IMR-90 (cell line): ENCODE measurements at regions not wholly inside any gene's neighbourhood (a gene's known extent, or its start where the extent isn't known, plus 50 kb on each side); places are given as distances from the start of the nearest gene placed in this dataset.

Experiments used
- ATAC-seq: fragments of 200-7000 bp; cut with Tn5 transposase; 2 replicates; pipeline ENCODE4 v1.9.1; 2020; ENCODE audit warnings: low read depth, mild to moderate bottlenecking, moderate library complexity
- BruUV-seq: library from RNA; stranded (reverse); fragments of 400-500 nt; replicated peaks from 2 replicates; lab custom pipeline; 2021; lab: Mats Ljungman, UMichigan
- CTCF ChIA-PET: fragments of 300-600 bp; formaldehyde crosslinking; extraction: SDS; loops from one replicate; lab custom pipeline; 2021; ENCODE audit warnings: antibody characterized with exemption; lab: Yijun Ruan, JAX
- POLR2A ChIA-PET: fragments of 300-600 bp; sonication (Branson Sonifier 250); formaldehyde crosslinking; loops from one replicate; lab custom pipeline; 2022; ENCODE audit warnings: antibody characterized with exemption; ENCODE audit not compliant: unreplicated experiment; lab: Charles Lee
- DNase-seq: peaks from one replicate; pipeline ENCODE4 v3.0.0; 2013
- H2AFZ ChIP-seq: replicated peaks from 2 replicates; pipeline ENCODE3; 2013; ENCODE audit warnings: low read length, mild to moderate bottlenecking; ENCODE audit not compliant: poor library complexity
- H2AK5ac ChIP-seq: 2 replicates; pipeline ENCODE4 v1.6.1; 2013; ENCODE audit warnings: low read depth, low read length, inconsistent platforms
- H2AK9ac ChIP-seq: replicated peaks from 2 replicates; pipeline ENCODE3; 2013; ENCODE audit warnings: mild to moderate bottlenecking, low read depth, low read length, moderate library complexity; ENCODE audit not compliant: poor library complexity
- H2BK120ac ChIP-seq: 2 replicates; pipeline ENCODE4 v1.6.1; 2013; ENCODE audit warnings: low read depth, low read length, inconsistent platforms
- H2BK15ac ChIP-seq: 3 replicates; pipeline ENCODE4 v1.6.1; 2013; ENCODE audit warnings: low read depth, low read length, inconsistent platforms
- H2BK20ac ChIP-seq: 2 replicates; pipeline ENCODE4 v1.6.1; 2013; ENCODE audit warnings: low read depth, mild to moderate bottlenecking, inconsistent platforms, low read length, moderate library complexity
- H2BK5ac ChIP-seq: 2 replicates; pipeline ENCODE4 v1.6.1; 2013; ENCODE audit warnings: mild to moderate bottlenecking, low read depth, low read length, inconsistent platforms; ENCODE audit not compliant: poor library complexity, severe bottlenecking
- H3K14ac ChIP-seq: replicated peaks from 2 replicates; pipeline ENCODE4 v1.6.1; 2013; ENCODE audit warnings: low read depth, low read length, inconsistent platforms
- H3K18ac ChIP-seq: 2 replicates; pipeline ENCODE4 v1.6.1; 2013; ENCODE audit warnings: low read depth, low read length, control low read depth
- H3K23ac ChIP-seq: 2 replicates; pipeline ENCODE4 v1.6.1; 2013; ENCODE audit warnings: low read depth, low read length, inconsistent platforms
- H3K27ac ChIP-seq: 2 replicates; pipeline ENCODE4 v1.5.1; 2013; ENCODE audit warnings: mild to moderate bottlenecking, control low read depth, low read length; ENCODE audit not compliant: insufficient read depth
- H3K27me3 ChIP-seq: 2 replicates; pipeline ENCODE4 v1.6.1; 2013; ENCODE audit warnings: low read length; ENCODE audit not compliant: control insufficient read depth, insufficient read depth
- H3K36me3 ChIP-seq: 2 replicates; pipeline ENCODE4 v1.6.1; 2013; ENCODE audit warnings: low read length, mixed read lengths; ENCODE audit not compliant: control insufficient read depth, insufficient read depth
- H3K4ac ChIP-seq: 2 replicates; pipeline ENCODE4 v1.6.1; 2013; ENCODE audit warnings: low read depth, low read length, inconsistent platforms
- H3K4me1 ChIP-seq: 2 replicates; pipeline ENCODE4 v1.6.1; 2013; ENCODE audit warnings: low read length, mixed read lengths; ENCODE audit not compliant: control insufficient read depth, insufficient read depth
- H3K4me2 ChIP-seq: 2 replicates; pipeline ENCODE4 v1.6.1; 2013; ENCODE audit warnings: low read depth, mild to moderate bottlenecking, control low read depth, low read length, moderate library complexity
- H3K4me3 ChIP-seq: 2 replicates; pipeline ENCODE4 v1.5.1; 2013; ENCODE audit warnings: low read depth, mild to moderate bottlenecking, control low read depth, low read length, moderate library complexity; ENCODE audit not compliant: insufficient read depth
- H3K56ac ChIP-seq: 2 replicates; pipeline ENCODE4 v1.6.1; 2013; ENCODE audit warnings: low read length, inconsistent platforms; ENCODE audit not compliant: insufficient read depth; ENCODE audit errors: extremely low read depth
- H3K79me1 ChIP-seq, 2 experiments: 2 replicates each; pipeline ENCODE4 v1.6.1; 2013; ENCODE audit warnings: low read length in 2 of 2, inconsistent platforms in 1 of 2, low read depth in 1 of 2
- H3K9ac ChIP-seq: 2 replicates; pipeline ENCODE4 v1.6.1; 2013; ENCODE audit warnings: low read depth, low read length, control low read depth
- H3K9me1 ChIP-seq: 2 replicates; pipeline ENCODE4 v1.6.1; 2013; ENCODE audit warnings: low read length, inconsistent platforms; ENCODE audit not compliant: insufficient read depth
- H3K9me3 ChIP-seq: 2 replicates; pipeline ENCODE4 v1.6.1; 2013; ENCODE audit warnings: low read length; ENCODE audit not compliant: control insufficient read depth, insufficient read depth
- H4K20me1 ChIP-seq: 2 replicates; pipeline ENCODE4 v1.6.1; 2013; ENCODE audit warnings: low read length, inconsistent platforms; ENCODE audit not compliant: insufficient read depth
- H4K5ac ChIP-seq: 2 replicates; pipeline ENCODE4 v1.6.1; 2013; ENCODE audit warnings: mild to moderate bottlenecking, low read depth, low read length, control low read depth
- H4K8ac ChIP-seq, 2 experiments: 2 replicates each; pipeline ENCODE4 v1.6.1; 2013; ENCODE audit warnings: low read depth in 2 of 2, low read length in 2 of 2, control low read depth in 1 of 2, inconsistent platforms in 1 of 2
- H4K91ac ChIP-seq: 2 replicates; pipeline ENCODE4 v1.6.1; 2013; ENCODE audit warnings: low read depth, low read length, inconsistent platforms; ENCODE audit not compliant: insufficient read depth
- CHD1 ChIP-seq: IDR thresholded peaks from 2 replicates; pipeline ENCODE4 v1.6.1; 2012; ENCODE audit warnings: low read depth, low read length, improper control_type of control experiment
- WGBS, 2 experiments: methylation state at CpG; one replicate each; pipeline versions ENCODE4 v1.1.5 to v1.1.7; 2013; ENCODE audit warnings: missing lambda C conversion rate in 2 of 2; ENCODE audit not compliant: insufficient read length in 1 of 2; ENCODE audit errors: extremely low coverage in 2 of 2; 5-methylcytosine and 5-hydroxymethylcytosine counted together
- dilution Hi-C: fragments of 300-500 bp; cut with HindIII; formaldehyde crosslinking; loops from one replicate; pipeline ENCODE4 v1.14.3; 2018; ENCODE audit warnings: low sequenced_read_pairs; ENCODE audit not compliant: unreplicated experiment
- in situ Hi-C: fragments of 300-500 bp; cut with MboI; formaldehyde crosslinking; loops from 3 replicates; pipeline ENCODE4 v1.14.3; 2019; ENCODE audit warnings: low sequenced_read_pairs, inconsistent platforms, mixed read lengths
- intact Hi-C: fragments of 100-400 bp; cut with micrococcal nuclease; formaldehyde crosslinking; loops from 2 replicates; pipeline ENCODE4 v1.10.0; 2022
- TF ChIP-seq, protein P1 (sequence below): fragments of 150-350 bp; IDR thresholded peaks from 2 replicates; pipeline ENCODE4 v1.6.1; 2016; ENCODE audit warnings: low read depth, mild to moderate bottlenecking, low read length, moderate library complexity, borderline replicate concordance

DNA sequence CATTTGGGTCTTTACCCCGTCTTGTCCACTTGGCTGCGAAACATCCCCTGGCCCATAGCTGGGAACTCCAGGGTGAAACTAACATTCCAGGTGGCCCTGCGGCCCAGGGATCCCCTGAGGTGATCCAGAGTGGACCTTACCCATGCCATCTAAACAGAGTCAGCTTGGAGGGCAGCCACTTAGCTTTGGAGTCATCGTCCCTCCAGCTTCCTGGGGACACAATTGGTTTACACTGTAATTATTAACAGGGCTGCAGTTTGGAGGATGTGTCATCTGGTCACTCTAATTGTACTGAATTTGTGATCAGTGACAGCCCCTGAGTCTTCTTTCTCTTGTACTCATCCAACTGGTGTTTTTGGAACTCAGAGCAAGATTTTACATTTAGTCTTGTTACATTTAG is 149.9 kb downstream of the ENGASE start:
- Histone ChIP-seq H3K9ac (no peak overlapping the region), H3K56ac (no peak overlapping the region), H4K20me1 (no peaks in the 10 kb centered on the region), H2AK9ac (no peak overlapping the region), H3K27ac (no peak overlapping the region), H3K27me3 (peaks cover 39% of the 10 kb centered on the region), H4K8ac (no peak overlapping the region), H3K4me2 (no peak overlapping the region), H2BK5ac (no peak overlapping the region), H3K36me3 (no peaks in the 10 kb centered on the region), H4K5ac (no peak overlapping the region), H3K18ac (no peak overlapping the region), H2BK120ac (no peak overlapping the region), H2AK5ac (no peak overlapping the region), H2AFZ (no peak overlapping the region), H3K4me1 (no peaks in the 10 kb centered on the region), H4K91ac (no peak overlapping the region), H3K4me3 (no peak overlapping the region), H3K23ac (no peak overlapping the region), H3K14ac (no peak overlapping the region), H3K4ac (no peak overlapping the region), H2BK20ac (no peak overlapping the region), H2BK15ac (no peak overlapping the region), H3K79me1 (no peaks in the 10 kb centered on the region), H3K9me3 (no peaks in the 10 kb centered on the region), H3K9me1 (no peaks in the 10 kb centered on the region)
- ATAC-seq, result no peak
- intact Hi-C loops, result no loop called here
- ChIA-PET POLR2A (no interaction called here), CTCF (no interaction called here)
- BruUV-seq, result no TSS peak
- dilution Hi-C loops, result no loop called here
- TF ChIP-seq CHD1, result no peak
- TF ChIP-seq, protein P1, sequence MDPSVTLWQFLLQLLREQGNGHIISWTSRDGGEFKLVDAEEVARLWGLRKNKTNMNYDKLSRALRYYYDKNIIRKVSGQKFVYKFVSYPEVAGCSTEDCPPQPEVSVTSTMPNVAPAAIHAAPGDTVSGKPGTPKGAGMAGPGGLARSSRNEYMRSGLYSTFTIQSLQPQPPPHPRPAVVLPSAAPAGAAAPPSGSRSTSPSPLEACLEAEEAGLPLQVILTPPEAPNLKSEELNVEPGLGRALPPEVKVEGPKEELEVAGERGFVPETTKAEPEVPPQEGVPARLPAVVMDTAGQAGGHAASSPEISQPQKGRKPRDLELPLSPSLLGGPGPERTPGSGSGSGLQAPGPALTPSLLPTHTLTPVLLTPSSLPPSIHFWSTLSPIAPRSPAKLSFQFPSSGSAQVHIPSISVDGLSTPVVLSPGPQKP, result no peak
- in situ Hi-C loops, result no loop called here
- no CpG with 5 or more reads among the region's 4 CpGs for WGBS, 2 experiments
- DNase-seq, result no peak
